Naive B cell (primary cell): ENCODE measurements at regions not wholly inside any gene's neighbourhood (a gene's known extent, or its start where the extent isn't known, plus 50 kb on each side); places are given as distances from the start of the nearest gene placed in this dataset.

Source experiments
- ATAC-seq, 2 donors: fragments of 150-1000 bp; cut with Tn5 transposase; 2 replicates each; pipeline ENCODE4 v1.10.0; 2021; ENCODE audit warnings: low read depth in 2 of 2, mild to moderate bottlenecking in 2 of 2, moderate library complexity in 2 of 2
- DNase-seq: peaks from one replicate; pipeline ENCODE4 v3.0.0; 2022
- H3K27ac Mint-ChIP-seq, 6 donors: one replicate each; pipeline ENCODE4 v1.8.0; 2020 to 2022; ENCODE audit warnings: mild to moderate bottlenecking in 6 of 6, mixed read lengths in 6 of 6, moderate library complexity in 5 of 6, inconsistent platforms in 2 of 6
- H3K27me3 Mint-ChIP-seq, 3 donors: one replicate each; pipeline ENCODE4 v1.8.0; 2021 to 2022; ENCODE audit warnings: mixed read lengths in 3 of 3, mild to moderate bottlenecking in 1 of 3
- H3K36me3 Mint-ChIP-seq, 2 donors: one replicate each; pipeline ENCODE4 v1.8.0; 2020 to 2022; ENCODE audit warnings: mixed read lengths in 2 of 2, inconsistent platforms in 1 of 2, mild to moderate bottlenecking in 1 of 2
- H3K4me1 Mint-ChIP-seq, 3 donors: one replicate each; pipeline ENCODE4 v1.8.0; 2020 to 2022; ENCODE audit warnings: mixed read lengths in 3 of 3, inconsistent platforms in 1 of 3, mild to moderate bottlenecking in 1 of 3, moderate library complexity in 1 of 3
- H3K4me3 Mint-ChIP-seq, 8 donors: one replicate each; pipeline ENCODE4 v1.8.0; 2020 to 2022; ENCODE audit warnings: mild to moderate bottlenecking in 8 of 8, mixed read lengths in 8 of 8, moderate library complexity in 8 of 8, inconsistent platforms in 2 of 8
- H3K9me3 Mint-ChIP-seq, 7 donors: one replicate each; pipeline ENCODE4 v1.8.0; 2020 to 2022; ENCODE audit warnings: mixed read lengths in 7 of 7, mild to moderate bottlenecking in 5 of 7, inconsistent platforms in 2 of 7, moderate library complexity in 1 of 7

- H3K4me1 Mint-ChIP-seq, result no peaks in the 10 kb centered on the region
- DNase-seq, result no peak
- no peak for ATAC-seq
- peak overlapping the region in 1 of 6 donors; percentile 1 for H3K27ac Mint-ChIP-seq
- H3K4me3 Mint-ChIP-seq, result no peak overlapping the region
- H3K36me3 Mint-ChIP-seq, result peaks cover 12 to 45% of the 10 kb centered on the region in 2 donors
- H3K27me3 Mint-ChIP-seq, result peaks cover 26 to 51% (median 44%) of the 10 kb centered on the region in 3 donors
- peaks cover 17 to 73% (median 30%) of the 10 kb centered on the region in 7 donors for H3K9me3 Mint-ChIP-seq
Measured at GRCh38 chr2:67808112-67808511, 254.7 kb downstream of the C1D start.

- Mint-ChIP-seq H3K27me3 (peaks cover 21 to 37% (median 37%) of the 10 kb centered on the region in 3 donors), H3K9me3 (peaks cover 12 to 47% (median 22%) of the 10 kb centered on the region in 7 donors), H3K36me3 (peaks cover 7 to 31% of the 10 kb centered on the region in 2 donors), H3K4me3 (no peak overlapping the region), H3K27ac (peak overlapping the region in 1 of 6 donors; percentile 0), H3K4me1 (no peaks in the 10 kb centered on the region)
- DNase-seq (no peak), ATAC-seq (no peak)
Measured at GRCh38 chr2:67812682-67813081, 250.1 kb downstream of the C1D start.

GRCh38 chr2:67823726-67824125 lies 239.1 kb downstream of the C1D start:
- Mint-ChIP-seq H3K9me3 (peaks cover 0 to 5% (median 2%) of the 10 kb centered on the region in 7 donors), H3K4me3 (no peak overlapping the region), H3K4me1 (peaks cover 17 to 26% (median 20%) of the 10 kb centered on the region in 3 donors), H3K27ac (peak overlapping the region in 3 of 6 donors; percentile 7 to 66 (median 17)), H3K36me3 (no peaks in the 10 kb centered on the region), H3K27me3 (no peaks in the 10 kb centered on the region)
- DNase-seq (no peak), ATAC-seq (no peak)

- Mint-ChIP-seq H3K4me1 (peaks cover 17 to 26% (median 20%) of the 10 kb centered on the region in 3 donors), H3K27me3 (no peaks in the 10 kb centered on the region), H3K9me3 (peaks cover 0 to 5% (median 2%) of the 10 kb centered on the region in 7 donors), H3K36me3 (no peaks in the 10 kb centered on the region), H3K27ac (peak overlapping the region in 1 of 6 donors; percentile 7), H3K4me3 (peak overlapping the region in 1 of 8 donors; percentile 2)
- DNase-seq (no peak), ATAC-seq (no peak)
Measured at GRCh38 chr2:67824186-67824585, 238.6 kb downstream of the C1D start.

- H3K4me3 Mint-ChIP-seq, result peak overlapping the region in 7 of 8 donors; percentile 4 to 66 (median 18)
- H3K27ac Mint-ChIP-seq, result peak overlapping the region in 3 of 6 donors; percentile 1 to 76 (median 7)
- peaks cover 0 to 2% of the 10 kb centered on the region in 2 donors for H3K36me3 Mint-ChIP-seq
- H3K27me3 Mint-ChIP-seq, result peaks cover 0 to 6% (median 2%) of the 10 kb centered on the region in 3 donors
- peaks cover 17 to 26% (median 20%) of the 10 kb centered on the region in 3 donors for H3K4me1 Mint-ChIP-seq
- peaks cover 0 to 8% (median 2%) of the 10 kb centered on the region in 7 donors for H3K9me3 Mint-ChIP-seq
- ATAC-seq (peak; percentile 91 to 92), DNase-seq (peak; percentile 31)
Measured at GRCh38 chr2:67825476-67825875, 237.3 kb downstream of the C1D start.

GRCh38 chr2:67828066-67828465 lies 234.7 kb downstream of the C1D start:
- Mint-ChIP-seq H3K27me3 (peaks cover 0 to 8% (median 6%) of the 10 kb centered on the region in 3 donors), H3K27ac (no peak overlapping the region), H3K36me3 (peaks cover 0 to 8% of the 10 kb centered on the region in 2 donors), H3K4me3 (no peak overlapping the region), H3K4me1 (peaks cover 17 to 26% (median 20%) of the 10 kb centered on the region in 3 donors), H3K9me3 (peaks cover 0 to 8% (median 4%) of the 10 kb centered on the region in 7 donors)
- ATAC-seq, result no peak
- no peak for DNase-seq

GRCh38 chr2:67829470-67829869 lies 233.3 kb downstream of the C1D start:
- Mint-ChIP-seq H3K27me3 (peaks cover 0 to 8% (median 6%) of the 10 kb centered on the region in 3 donors), H3K27ac (no peak overlapping the region), H3K9me3 (peaks cover 0 to 8% (median 4%) of the 10 kb centered on the region in 7 donors), H3K36me3 (peaks cover 0 to 8% of the 10 kb centered on the region in 2 donors), H3K4me1 (peaks cover 17 to 26% (median 20%) of the 10 kb centered on the region in 3 donors), H3K4me3 (no peak overlapping the region)
- DNase-seq (no peak), ATAC-seq (no peak)

- Mint-ChIP-seq H3K27ac (peak overlapping the region in 1 of 6 donors; percentile 11), H3K9me3 (peaks cover 0 to 4% (median 0%) of the 10 kb centered on the region in 7 donors), H3K4me1 (no peaks in the 10 kb centered on the region), H3K27me3 (peaks cover 0 to 8% (median 6%) of the 10 kb centered on the region in 3 donors), H3K36me3 (peaks cover 0 to 8% of the 10 kb centered on the region in 2 donors), H3K4me3 (no peak overlapping the region)
- DNase-seq, result no peak
- no peak for ATAC-seq
Measured at GRCh38 chr2:67833632-67834031, 229.2 kb downstream of the C1D start.

GRCh38 chr2:67834482-67834881 lies 228.3 kb downstream of the C1D start:
- DNase-seq (no peak), ATAC-seq (no peak)
- Mint-ChIP-seq H3K9me3 (peaks cover 0 to 4% (median 0%) of the 10 kb centered on the region in 7 donors), H3K36me3 (peaks cover 0 to 8% of the 10 kb centered on the region in 2 donors), H3K27ac (no peak overlapping the region), H3K4me1 (no peaks in the 10 kb centered on the region), H3K27me3 (peaks cover 0 to 8% (median 6%) of the 10 kb centered on the region in 3 donors), H3K4me3 (no peak overlapping the region)

GRCh38 chr2:67835266-67835665 lies 227.5 kb downstream of the C1D start:
- no peaks in the 10 kb centered on the region for H3K4me1 Mint-ChIP-seq
- H3K27me3 Mint-ChIP-seq, result peaks cover 0 to 8% (median 1%) of the 10 kb centered on the region in 3 donors
- no peak for ATAC-seq
- H3K9me3 Mint-ChIP-seq, result peaks cover 0 to 4% (median 0%) of the 10 kb centered on the region in 7 donors
- no peak overlapping the region for H3K27ac Mint-ChIP-seq
- H3K36me3 Mint-ChIP-seq, result peaks cover 0 to 8% of the 10 kb centered on the region in 2 donors
- no peak overlapping the region for H3K4me3 Mint-ChIP-seq
- DNase-seq, result no peak

- DNase-seq (no peak), ATAC-seq (no peak)
- Mint-ChIP-seq H3K27ac (no peak overlapping the region), H3K4me1 (no peaks in the 10 kb centered on the region), H3K4me3 (no peak overlapping the region), H3K36me3 (no peaks in the 10 kb centered on the region), H3K27me3 (peaks cover 0 to 7% (median 0%) of the 10 kb centered on the region in 3 donors), H3K9me3 (no peaks in the 10 kb centered on the region)
Measured at GRCh38 chr2:67836866-67837265, 225.9 kb downstream of the C1D start.

- no peak overlapping the region for H3K4me3 Mint-ChIP-seq
- H3K36me3 Mint-ChIP-seq, result no peaks in the 10 kb centered on the region
- no peaks in the 10 kb centered on the region for H3K9me3 Mint-ChIP-seq
- DNase-seq (no peak), ATAC-seq (no peak)
- H3K27ac Mint-ChIP-seq, result no peak overlapping the region
- no peaks in the 10 kb centered on the region for H3K4me1 Mint-ChIP-seq
- peaks cover under 1 to 20% (median 10%) of the 10 kb centered on the region in 3 donors for H3K27me3 Mint-ChIP-seq
Measured at GRCh38 chr2:67838205-67838604, 224.6 kb downstream of the C1D start.

GRCh38 chr2:67839242-67839641 lies 223.6 kb downstream of the C1D start:
- H3K27me3 Mint-ChIP-seq, result peaks cover 9 to 30% (median 10%) of the 10 kb centered on the region in 3 donors

GRCh38 chr2:67839668-67840067 lies 223.1 kb downstream of the C1D start:
- ATAC-seq, result no peak
- DNase-seq, result no peak
- H3K4me3 Mint-ChIP-seq, result no peak overlapping the region
- H3K36me3 Mint-ChIP-seq, result no peaks in the 10 kb centered on the region
- no peaks in the 10 kb centered on the region for H3K4me1 Mint-ChIP-seq
- no peaks in the 10 kb centered on the region for H3K9me3 Mint-ChIP-seq
- H3K27me3 Mint-ChIP-seq, result peaks cover 13 to 35% (median 13%) of the 10 kb centered on the region in 3 donors
- H3K27ac Mint-ChIP-seq, result no peak overlapping the region

More at GRCh38 chr2:67839242-67839641, 223.6 kb downstream of the C1D start:
- ATAC-seq (no peak), DNase-seq (no peak)
- Mint-ChIP-seq H3K27ac (no peak overlapping the region), H3K36me3 (no peaks in the 10 kb centered on the region), H3K9me3 (no peaks in the 10 kb centered on the region), H3K4me1 (no peaks in the 10 kb centered on the region), H3K4me3 (no peak overlapping the region)
